HUDEP-2 (cell line): ENCODE measurements at regions not wholly inside any gene's neighbourhood (a gene's known extent, or its start where the extent isn't known, plus 50 kb on each side); places are given as distances from the start of the nearest gene placed in this dataset.

Experiments used
- DNase-seq, 76 experiments: peaks; one replicate each; lab custom pipeline; 2025; ENCODE audit not compliant: unreplicated experiment in 76 of 76; lab: John Stamatoyannopoulos, UW

DNA sequence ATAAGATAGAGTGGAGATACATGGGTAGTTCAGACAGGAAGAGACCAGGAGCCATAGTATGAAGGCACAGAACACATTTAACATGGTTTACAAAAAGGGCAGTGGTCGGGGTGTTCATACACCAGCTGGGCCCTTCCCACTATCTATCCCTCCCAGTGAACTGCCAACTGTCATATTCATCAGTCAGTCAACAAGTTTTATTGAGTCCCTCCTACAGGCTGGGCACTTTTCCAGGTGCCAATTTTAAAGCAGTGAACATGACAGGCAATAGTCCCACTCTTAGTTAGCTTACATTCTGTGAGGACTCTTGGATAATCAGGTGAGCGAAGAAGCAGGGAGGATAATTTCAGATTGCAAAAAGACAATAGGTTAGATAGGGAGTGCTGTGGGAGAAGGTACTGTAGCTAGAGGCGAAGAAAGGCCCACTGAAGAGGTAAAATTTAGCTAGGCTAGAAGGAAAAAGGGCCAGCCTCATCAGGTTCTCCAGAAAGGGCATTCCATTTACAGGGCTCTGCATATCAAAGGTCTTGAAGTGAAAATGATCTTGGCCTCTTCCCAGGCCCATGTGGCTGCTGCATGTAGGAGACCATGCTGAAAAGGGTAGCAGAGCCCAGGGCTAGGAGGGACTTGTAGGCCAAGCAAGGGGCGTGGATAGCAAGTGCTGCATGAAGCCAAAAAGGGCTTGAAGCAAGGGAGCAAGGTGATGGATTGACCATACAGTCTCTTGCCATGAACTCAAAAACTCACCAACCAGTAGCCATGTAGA is 274.7 kb upstream of the SNX7 start:
- DNase-seq, result no peak

DNA sequence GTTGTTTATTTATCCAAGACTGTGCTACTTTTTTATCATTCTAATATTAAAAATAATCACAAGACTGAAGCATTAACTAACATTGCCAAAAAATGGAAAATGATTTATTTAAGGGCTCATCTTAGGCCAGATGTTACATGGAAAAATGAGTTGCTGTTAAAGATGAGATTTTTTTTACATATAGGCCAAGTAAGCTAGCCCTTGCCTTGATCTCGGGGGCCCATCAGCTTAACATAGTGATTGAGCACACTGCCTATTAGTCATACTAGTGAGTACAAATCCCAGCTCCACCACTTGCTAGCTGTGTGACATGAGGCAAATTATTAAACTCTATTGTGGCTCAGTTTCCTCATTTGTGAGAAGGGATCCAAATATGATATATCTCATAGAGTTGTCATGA is 275.9 kb upstream of the SNX7 start:
- no peak for DNase-seq

GRCh38 chr1:98384461-98385141 is 276.9 kb upstream of the SNX7 start:
- no peak for DNase-seq

DNA sequence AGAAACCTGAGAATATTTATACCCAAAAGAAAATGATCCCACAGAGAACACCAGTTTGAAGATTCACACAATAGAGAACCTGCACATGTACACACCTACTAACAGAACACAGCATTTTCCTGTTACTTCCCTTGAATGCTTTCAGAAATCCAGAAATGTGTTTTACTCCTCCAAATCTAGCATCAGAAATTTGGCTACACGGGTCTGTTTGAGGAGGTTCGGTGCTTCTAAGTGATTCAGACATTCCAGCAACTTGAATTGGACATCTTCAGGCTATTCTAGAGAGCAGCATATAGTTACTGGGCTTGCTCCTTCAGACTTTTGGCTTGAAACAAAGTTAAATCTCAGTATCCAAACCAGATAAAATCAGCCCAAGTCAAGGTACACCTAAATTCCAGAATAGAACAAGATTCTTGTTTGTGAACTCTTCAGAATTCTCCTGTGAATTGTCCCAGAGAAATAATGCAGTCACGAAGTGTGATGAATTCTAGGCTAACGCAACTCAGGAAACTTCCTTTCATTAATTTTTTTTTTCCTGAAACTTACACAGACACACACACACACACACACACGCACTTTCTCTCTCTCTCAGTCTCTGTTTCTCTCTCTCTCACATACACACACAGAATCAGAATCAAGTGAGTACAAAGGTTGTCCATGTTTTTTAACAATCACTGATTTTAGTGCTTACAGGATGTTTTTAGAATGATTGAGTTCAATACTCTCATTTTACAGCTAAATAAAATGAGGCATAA is 278.4 kb upstream of the SNX7 start:
- no peak for DNase-seq

GRCh38 chr1:98382586-98382985 is 278.9 kb upstream of the SNX7 start:
- no peak for DNase-seq

DNA sequence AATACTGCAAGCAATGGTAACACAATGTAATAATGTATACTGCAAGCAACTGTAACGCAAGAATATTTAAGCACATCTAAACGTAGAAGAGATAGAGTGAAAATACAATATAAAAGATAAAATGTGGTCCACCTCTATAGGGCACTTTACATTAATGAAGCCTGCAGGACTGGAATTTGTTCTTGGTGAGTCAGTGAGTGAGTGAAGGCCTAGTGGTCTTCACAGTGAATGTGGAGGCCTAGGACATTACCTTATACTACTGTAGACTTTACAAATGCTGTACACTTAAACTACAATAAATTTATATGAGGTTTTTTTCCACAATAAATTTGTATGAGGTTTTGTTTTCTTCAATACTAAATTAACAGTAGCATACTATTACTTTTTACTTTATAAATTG is 287.4 kb upstream of the SNX7 start:
- DNase-seq, result no peak

- no peak for DNase-seq
Measured at GRCh38 chr1:98373056-98373455, 288.5 kb upstream of the SNX7 start.

DNA sequence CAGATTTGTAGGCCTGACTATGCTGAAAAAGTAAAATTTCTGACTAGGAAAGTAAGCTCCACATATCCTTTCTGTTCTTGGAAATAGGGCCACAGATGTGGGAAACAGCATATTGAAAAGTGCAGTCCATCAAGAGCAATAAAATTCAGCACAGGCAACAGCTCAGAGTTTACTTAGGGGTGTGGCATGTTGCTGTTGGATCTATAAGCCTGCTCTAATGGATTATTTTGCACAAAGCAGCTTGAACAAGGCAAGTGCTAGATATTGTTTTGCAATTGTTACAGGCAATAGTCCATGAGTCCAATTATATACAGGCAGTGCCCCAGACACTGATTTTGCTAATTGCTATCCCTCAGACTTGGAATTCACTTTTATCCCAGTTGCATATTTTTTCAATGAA is 289.8 kb upstream of the SNX7 start:
- no peak for DNase-seq

DNA sequence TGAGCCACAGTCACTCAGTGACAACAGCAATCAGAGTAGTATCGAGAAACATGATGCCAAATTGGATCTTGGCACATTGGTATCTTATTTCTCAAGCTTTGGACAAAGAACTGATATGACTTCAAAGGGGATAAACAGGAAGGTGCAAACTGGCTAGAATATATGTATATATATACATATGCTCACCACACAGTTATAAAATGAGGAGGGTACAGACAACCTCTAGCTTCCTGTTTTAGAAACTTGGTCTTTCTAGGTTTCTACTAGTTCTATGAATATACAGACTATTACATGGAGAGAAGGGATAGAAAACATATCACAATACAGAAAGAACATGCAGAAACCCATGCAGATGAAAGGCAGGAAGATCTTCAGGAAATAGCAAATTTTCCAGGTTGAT is 292.1 kb upstream of the SNX7 start:
- no peak for DNase-seq

DNA sequence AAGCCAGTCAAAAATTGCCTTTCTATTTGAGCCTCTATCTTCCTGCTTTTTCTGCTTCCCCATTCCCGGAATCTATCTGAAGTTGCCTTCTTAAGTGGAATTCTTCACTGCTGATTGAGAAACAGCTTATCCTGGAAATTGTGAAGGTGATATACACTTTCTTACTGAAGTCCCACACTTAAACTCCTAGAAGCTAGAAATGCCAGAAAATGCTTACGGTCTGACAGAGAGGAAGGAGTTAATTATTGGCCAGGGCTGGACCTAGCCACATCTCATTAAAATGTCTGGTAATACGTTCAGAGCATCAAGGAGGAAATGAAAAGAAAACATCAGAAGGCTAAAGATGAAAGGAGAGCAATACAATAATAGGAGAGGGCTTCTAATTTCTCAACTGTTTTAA is 292.5 kb upstream of the SNX7 start:
- DNase-seq, result no peak

DNA sequence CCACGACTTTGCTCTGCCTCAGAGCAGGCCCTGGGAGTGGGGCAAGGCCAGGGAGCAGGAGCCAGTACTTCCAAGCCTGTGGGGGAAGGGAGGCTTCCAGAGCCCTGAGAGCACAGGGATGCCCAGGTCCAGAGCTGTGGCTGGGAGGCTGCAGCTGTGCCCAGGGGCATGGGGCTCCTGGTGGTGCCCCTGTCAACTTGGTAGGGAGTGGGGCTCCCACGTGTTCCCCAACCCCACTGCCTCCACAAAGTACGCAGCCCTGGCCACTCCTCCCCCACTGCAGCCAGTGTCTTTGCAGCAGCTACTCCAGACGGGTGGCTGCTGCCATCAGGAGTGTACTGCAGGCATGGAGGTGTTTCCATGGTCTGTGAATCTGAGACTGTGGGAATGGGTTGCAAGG is 294.1 kb upstream of the SNX7 start:
- DNase-seq, result no peak

GRCh38 chr1:98366343-98366742 is 295.2 kb upstream of the SNX7 start:
- no peak for DNase-seq

- DNase-seq, result no peak
Measured at GRCh38 chr1:98364544-98364943, 297.0 kb upstream of the SNX7 start.

GRCh38 chr1:98360864-98361263 is 300.7 kb upstream of the SNX7 start:
- no peak for DNase-seq

GRCh38 chr1:98355656-98356383 is 305.7 kb upstream of the SNX7 start:
- DNase-seq, result no peak

GRCh38 chr1:98352378-98352777 is 309.1 kb upstream of the SNX7 start:
- DNase-seq, result no peak

- DNase-seq, result no peak
Measured at GRCh38 chr1:98351561-98351960, 310.0 kb upstream of the SNX7 start.

GRCh38 chr1:98345417-98345816 is 316.1 kb upstream of the SNX7 start:
- no peak for DNase-seq

GRCh38 chr1:98344731-98345130 is 316.8 kb upstream of the SNX7 start:
- no peak for DNase-seq

DNA sequence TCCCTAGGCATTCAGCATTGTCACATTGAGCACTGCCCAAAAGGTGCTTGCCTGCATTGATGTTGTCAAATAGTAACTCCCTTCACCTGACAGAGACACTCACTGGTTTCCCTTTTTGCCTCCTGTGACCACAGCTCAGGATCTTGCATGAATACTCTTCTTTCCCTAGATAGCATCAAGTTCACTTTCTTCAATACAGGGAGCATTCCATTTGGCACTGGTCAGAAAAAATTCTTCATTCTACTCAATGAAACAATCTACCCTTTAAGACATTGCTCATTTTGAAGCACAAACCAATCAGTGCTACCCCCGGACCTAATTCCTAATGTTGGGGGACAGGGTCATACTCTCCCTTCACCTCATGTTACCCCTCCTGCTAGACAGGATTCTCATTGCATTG is 319.0 kb upstream of the SNX7 start:
- no peak for DNase-seq

- DNase-seq, result no peak
Measured at GRCh38 chr1:98340511-98340910, 321.0 kb upstream of the SNX7 start.
